DOHH2 (cell line): ENCODE measurements at regions not wholly inside any gene's neighbourhood (a gene's known extent, or its start where the extent isn't known, plus 50 kb on each side); places are given as distances from the start of the nearest gene placed in this dataset.

Experiments
- EZH2phosphoT487 ChIP-seq: fragments of 200-600 bp; sonication (generic); IDR thresholded peaks from 2 replicates; pipeline ENCODE4 v1.6.1; 2017; ENCODE audit warnings: borderline replicate concordance, mild to moderate bottlenecking, antibody characterized with exemption, low read length, moderate library complexity, mixed read lengths
- TF ChIP-seq, protein P1 (sequence below): fragments of 200-600 bp; sonication (generic); IDR thresholded peaks from one replicate; pipeline ENCODE4 v1.5.1; 2014; ENCODE audit warnings: antibody characterized with exemption, mild to moderate bottlenecking, low read depth, low read length; ENCODE audit not compliant: poor library complexity, severe bottlenecking

DNA sequence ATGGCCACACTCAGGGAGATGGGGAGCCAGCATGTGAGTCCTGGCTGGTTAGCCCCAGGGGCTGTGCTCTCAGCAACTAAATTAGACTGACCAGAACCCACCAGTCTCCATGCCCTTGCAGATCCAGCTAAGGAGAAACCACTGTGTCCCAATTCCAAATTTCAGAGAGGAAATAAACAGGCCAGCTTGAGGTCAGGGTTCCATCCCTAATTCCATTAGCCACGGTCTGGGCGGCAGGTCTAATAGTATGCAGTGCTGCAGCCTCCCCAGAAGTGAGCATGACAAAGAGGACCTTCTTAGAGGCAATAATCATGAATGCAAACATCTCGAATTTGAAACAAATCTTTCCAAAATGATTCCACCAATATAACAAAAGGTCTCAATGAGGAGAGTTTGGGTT, 671.2 kb downstream of the BCL11A start:
- TF ChIP-seq, protein P1, sequence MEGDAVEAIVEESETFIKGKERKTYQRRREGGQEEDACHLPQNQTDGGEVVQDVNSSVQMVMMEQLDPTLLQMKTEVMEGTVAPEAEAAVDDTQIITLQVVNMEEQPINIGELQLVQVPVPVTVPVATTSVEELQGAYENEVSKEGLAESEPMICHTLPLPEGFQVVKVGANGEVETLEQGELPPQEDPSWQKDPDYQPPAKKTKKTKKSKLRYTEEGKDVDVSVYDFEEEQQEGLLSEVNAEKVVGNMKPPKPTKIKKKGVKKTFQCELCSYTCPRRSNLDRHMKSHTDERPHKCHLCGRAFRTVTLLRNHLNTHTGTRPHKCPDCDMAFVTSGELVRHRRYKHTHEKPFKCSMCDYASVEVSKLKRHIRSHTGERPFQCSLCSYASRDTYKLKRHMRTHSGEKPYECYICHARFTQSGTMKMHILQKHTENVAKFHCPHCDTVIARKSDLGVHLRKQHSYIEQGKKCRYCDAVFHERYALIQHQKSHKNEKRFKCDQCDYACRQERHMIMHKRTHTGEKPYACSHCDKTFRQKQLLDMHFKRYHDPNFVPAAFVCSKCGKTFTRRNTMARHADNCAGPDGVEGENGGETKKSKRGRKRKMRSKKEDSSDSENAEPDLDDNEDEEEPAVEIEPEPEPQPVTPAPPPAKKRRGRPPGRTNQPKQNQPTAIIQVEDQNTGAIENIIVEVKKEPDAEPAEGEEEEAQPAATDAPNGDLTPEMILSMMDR: no peak
- no peak for TF ChIP-seq EZH2phosphoT487
